ENCODE measurements at regions not wholly inside any gene's neighbourhood (a gene's known extent, or its start where the extent isn't known, plus 50 kb on each side); places are given as distances from the start of the nearest gene placed in this dataset.

DNA sequence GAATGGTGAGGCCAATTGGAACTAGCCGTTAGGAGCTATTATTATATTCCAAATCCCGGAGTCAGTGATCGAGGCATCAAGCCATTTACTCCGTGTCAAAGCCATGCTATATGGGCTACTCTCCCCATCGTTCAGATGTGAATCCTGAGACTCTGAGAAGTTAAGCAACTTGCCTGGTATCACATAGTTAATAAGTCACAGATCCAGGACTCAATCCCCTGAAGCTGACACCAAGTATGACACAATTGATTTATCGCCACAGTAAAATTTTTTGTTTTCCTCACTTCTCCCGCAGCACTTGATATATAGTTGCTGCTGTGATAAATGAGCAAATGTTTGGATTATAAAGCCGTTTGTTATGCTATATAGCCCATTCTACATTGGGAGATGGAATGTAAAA, 50.8 kb upstream of the TSHZ2 start:
- no peak for DNase-seq

DNA sequence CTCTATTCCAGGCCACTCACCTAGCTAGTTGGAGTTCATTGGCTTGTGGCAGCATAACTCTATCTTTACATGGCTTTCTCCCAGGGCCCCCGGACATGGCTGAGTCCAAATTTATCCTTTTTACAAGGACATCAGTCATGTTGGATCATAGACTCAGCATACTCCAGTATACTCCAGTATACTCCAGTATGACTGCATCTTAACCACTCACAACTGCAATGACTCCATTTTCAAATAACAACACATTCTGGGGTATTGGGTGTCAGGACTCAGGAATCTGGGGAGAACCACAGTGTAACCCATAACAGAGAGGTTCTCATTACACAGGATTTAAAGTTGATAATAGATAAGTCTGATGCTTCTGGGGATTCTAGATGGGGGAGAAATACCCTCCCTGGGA, 53.8 kb upstream of the TSHZ2 start:
- no peak for DNase-seq

DNA sequence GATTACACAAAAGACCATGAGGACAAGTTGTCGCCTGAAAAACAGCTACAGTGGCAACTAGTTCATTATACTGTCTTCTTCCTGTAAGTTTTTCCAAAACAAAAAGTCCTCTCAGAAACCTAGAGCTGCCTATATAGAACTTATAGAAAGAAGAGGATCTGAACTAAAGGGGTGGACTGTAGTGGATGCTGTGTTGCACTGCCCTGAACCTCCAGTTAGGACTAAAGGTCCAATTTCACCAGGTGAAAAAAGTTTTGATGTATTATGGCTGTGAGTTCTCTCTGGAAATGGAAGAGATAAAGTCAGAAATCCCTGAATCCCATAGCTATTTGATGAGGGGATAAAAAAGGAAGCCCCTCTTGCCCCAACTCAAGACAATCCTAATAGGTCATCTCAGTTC, 56.6 kb upstream of the TSHZ2 start:
- no peak for DNase-seq

DNA sequence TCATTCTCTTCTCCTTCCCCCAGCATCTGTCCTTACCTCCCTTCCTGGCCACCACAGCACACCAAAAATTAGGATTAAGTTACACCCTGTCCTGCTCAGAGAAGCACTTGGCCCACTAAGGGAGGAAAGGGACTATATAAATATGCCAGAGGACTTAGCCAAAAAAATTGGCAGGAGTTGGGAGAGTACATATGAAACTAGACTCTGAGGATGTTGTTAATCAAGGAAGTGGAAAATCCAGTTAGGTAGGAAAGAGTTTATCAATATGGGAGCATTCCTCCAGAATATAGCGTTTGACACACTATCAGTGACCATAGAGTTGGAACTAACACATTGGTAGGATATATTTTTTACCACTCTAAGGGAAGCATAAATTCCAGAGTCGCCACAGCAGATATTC, 57.3 kb upstream of the TSHZ2 start:
- no peak for DNase-seq

DNA sequence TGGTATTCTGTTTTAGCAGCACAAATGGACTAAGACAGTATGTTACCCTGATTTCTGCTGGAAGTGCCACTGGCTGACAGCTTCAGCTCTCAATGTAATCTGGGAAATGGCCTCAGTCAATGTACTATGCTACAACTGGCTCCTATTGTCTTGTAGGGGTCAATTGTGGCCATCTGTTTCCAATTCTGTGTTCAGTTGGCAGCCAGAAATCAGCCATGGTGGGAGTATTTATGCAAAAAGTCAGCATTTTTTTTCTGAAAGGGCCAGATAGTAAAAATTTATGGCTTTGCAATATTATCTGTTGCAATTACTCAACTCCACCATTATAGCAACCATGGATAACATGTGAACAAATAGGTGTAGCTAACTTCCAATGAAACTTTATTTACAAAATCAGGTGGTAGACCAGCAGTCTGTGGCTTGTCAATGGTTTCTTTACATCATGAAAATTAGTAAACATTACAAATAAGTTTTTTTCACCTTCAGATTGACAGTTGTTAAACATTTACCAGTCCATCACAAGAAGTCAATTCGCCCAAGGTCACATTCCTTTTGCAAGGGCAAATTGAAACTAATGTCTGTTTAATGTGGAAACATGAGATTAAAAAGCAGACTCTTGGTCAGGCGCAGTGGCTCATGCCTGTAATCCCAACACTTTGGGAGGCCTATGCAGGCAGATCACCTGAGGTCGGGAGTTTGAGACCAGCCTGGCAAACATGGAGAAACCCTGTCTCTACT, 58.3 kb upstream of the TSHZ2 start:
- DNase-seq: no peak

DNA sequence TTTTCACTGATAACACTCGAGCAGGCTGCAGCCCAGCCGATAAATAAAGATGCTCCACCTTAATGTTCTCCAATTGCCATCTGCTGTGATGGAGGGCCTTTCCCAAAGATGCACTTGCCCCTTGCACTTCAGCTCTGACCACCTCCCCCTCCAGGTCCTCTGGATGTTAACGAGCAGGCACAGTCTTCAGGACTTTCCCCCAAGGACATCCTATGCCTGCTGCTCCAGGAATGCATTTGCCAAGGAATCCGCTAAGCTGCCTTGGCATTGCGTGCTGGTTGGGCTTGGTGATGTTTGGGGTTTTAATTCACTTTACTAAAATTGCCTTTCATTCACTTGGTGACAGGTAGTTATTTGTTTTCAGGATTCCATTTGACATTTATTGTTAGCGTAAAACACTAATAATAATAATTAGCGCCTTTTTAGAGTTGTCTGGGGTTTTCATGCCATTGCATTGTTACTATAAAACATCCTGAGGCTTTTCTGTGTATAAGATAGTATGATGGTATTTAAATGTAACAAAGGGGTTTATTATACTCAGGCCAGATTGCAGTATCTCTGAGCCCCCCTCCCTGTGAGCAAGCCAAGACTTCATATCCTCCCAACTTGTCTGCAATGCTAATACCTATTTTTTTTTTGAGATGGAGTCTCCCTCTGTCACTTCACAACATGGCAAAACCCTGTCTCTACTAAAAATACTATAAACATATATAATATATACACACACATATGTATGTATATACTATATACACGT, 66.7 kb upstream of the TSHZ2 start:
- no peak for DNase-seq

DNA sequence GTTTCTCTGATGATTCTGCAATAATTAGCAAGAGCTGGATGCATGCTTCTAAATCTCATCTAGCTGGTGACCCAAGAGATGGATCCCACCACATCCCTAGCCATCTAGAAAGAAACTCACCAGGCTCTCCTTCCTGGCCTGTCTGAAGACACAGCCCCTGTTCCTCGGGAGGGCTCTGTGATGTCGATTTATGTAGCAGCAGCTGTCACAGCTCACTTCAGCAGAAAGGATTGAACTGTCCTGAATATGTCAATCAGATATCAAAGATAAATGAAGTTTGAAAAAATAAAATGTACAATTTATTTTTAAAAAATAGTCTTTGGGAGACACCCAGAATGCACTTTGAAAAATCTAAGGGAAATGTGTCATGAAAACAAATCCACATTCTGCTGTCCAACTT, 67.3 kb upstream of the TSHZ2 start:
- no peak for DNase-seq

DNA sequence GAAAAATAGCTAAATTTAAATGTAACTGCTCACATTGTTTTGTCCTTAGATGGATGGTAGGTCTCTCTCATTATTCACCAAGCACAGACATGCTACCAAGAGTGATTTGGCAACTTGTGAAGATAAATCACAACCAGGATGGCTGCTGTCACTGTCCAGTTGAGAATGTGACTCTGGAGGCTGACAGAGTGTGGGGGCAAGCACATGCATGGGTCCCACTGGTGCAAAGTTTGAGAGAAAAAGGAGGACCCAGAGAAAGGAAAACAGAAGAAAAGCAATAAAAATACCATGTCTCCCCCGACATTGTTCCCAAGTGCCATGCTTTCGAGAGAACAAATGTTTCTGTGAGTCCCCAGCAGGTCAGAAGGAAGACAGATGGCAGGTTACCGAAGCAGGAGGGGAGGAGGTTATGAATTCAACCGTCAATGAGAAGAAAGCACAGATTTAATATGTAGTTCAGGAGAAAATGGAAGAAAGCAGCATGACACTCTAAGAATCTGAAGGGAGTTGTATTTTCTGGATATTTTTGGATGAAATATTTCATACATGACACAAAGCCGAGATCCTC, 73.0 kb upstream of the TSHZ2 start:
- no peak for DNase-seq

DNA sequence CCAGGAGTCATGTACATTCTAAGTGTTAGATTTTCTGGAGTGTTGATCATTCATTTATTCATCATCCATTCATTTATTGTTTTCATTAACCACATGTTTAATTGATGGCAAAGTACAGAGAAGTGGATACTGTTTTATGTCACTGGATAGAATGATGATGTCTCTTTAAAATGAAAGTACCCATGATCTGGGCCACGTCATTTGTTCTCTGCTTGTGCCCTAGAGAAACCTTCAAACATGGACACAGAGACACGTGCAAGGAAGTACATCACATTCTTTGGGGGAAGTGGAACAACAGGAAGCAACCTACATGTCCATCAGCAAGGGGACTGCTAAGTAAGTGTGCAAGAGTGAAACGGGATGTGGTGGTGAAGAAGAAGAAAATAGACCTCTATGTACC, 75.8 kb upstream of the TSHZ2 start:
- DNase-seq: no peak

DNA sequence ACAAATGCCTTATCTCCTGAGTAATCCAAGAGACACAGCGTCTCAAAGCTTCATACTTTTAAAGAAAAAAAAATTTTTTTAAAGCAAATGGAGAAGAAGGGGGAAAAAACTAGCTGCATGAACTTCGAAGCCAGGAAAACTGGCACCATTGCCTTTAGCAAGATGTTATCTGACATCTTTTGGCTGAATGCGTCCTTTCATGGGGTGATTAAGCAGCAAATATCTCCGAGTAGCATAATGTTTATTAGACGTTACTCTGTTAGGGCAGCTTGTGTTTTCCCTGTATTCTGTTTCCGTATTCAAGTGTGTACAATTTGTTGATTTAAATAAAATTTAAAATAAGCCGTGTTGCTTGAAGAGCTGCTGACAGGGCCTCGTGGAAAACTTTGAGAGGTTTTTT, 76.5 kb upstream of the TSHZ2 start:
- no peak for DNase-seq

DNA sequence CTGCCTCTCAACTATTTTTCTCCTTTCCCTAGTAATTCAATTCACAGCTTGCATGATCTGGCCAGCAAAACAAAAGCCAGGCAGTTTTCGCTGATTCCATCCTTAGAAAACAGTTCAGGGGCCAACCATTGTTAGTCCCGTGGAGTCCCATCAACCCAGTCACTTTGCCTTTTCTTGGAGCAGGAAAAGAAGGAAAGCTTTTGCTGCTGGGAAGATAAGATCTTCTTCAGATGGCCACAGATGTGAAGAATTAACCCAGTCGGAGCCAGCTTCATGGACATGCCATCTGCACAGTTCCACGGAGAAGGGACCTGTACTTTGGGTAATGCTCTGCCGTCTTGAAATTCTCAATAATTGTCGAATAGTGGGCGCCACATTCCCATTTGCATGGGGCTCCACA, 76.9 kb upstream of the TSHZ2 start:
- DNase-seq: no peak

DNA sequence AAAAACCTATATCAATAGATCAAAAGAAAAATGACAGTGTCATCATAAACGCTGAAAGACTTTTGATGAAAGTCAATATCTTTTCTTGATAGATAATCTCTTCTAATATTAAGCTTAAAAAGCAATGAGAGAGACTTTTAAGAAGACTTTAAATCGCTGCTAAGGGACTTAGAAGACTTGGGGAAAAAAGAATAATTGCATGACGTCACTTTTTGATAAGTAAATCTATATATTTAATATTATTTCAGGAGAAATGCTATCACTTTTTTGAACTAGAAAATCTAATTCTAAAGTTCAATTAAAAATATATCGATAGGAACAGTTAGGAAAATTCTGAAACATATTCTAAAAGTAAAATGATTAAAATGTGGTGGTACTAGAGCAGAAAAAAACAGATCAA, 78.7 kb upstream of the TSHZ2 start:
- DNase-seq: no peak

DNA sequence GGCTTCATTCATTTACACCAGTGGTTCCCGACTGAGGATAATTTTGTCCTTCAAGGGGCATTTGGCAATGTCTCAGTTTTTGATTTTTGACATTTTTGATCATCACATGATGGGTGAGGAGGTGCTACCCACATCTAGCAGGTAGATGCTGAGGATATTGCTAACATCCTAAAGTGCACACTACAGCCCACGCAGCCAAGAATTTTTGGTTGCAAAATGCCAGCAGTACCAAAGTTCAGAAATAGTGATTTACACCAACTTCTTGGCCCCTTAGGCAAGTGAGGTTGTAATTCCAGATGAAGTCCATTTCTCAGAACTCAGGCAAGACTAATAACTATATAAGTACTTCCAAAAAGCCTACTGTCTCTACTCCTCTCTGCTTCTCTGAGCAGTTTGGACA, 80.1 kb upstream of the TSHZ2 start:
- no peak for DNase-seq

DNA sequence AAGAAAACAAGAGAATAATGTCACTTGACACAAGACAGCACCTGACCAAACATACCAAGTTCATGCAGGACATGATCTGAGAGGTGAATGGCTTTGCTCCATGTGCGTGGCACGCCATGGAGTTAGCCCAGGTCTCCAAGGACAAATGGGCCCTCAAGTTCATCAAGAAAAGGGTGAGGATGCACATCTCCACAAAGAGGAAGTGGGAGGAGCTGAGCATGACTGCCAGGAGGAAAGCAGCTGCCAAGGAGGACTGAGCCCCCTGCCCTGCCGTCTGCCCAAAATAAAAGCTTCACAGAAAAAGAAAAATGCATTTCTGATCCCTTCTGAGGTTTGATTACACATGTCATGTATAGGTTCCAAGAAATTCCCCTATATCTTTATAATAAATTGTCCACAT, 82.0 kb upstream of the TSHZ2 start:
- DNase-seq: no peak

DNA sequence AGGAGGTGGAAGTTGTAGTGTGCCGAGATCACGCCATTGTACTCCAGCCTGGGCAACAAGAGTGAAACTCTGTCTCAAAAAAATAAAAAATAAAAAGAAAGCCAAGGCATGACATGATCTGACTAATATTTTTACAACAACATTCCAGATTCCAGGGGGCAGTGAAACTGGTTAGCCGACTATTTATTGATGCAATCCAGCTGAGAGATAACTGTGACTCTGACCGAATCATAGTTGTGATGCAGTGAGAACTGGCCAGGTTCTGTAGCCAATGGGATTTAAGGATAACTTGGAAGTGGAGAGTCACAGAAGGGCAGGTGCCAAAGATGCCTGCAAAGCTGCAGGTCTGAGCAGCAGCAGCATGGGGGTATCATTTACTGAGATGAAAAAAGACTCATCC, 82.9 kb upstream of the TSHZ2 start:
- DNase-seq: no peak

DNA sequence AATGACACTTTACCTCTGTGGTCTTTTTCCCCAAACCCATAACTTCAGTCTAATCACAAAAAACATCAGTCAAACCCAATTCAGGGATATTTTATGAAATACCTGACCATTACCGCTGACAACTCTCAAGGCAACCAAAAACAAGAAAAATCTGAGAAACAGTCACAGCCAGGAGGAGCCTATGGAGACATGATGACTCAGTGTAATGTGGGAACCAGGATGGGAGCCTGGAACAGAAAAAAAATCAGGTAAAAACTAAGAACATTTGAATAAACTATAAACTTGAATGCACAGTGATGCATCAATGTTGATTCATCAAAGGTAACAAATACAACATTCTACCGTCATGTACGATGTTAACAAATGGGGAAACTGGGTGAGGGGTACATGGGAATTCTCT, 84.1 kb upstream of the TSHZ2 start:
- no peak for DNase-seq

DNA sequence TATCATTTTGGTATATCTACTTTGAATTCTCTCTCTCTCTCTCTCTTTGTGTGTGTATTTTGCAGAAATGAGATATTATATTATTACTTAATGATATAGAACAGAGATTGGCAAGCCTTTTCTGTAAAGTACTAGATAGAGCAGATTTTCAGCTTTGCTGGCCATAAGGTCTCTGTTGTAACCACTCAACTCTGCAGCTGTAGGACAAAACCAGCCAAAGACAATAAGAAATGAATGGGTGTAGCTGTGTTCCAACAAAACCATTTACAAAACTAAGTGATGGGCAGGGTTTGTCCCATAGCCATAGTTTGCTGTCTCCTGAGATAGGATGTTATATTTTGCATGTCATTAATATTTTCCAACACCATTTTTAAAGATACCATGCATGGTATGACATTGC, 91.2 kb upstream of the TSHZ2 start:
- no peak for DNase-seq

DNA sequence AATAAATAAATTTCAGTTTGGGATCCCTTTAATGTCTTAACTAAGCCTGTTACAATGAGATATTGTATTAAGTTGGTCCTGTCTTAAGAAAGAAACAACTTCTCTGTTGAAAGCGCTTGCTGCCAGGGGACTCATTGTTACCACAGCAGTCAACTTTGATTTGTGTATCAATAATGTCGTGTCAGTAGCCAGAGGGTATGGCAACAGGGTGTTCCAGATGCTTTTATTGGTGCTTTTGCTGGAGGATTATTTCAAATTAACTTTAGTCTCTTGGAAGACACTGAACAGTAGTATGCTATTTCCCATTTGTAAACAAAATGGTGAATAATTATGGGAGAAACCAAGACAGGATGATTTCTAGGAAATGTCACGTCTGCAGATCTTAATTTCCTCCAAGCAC, 91.9 kb upstream of the TSHZ2 start:
- no peak for DNase-seq

DNA sequence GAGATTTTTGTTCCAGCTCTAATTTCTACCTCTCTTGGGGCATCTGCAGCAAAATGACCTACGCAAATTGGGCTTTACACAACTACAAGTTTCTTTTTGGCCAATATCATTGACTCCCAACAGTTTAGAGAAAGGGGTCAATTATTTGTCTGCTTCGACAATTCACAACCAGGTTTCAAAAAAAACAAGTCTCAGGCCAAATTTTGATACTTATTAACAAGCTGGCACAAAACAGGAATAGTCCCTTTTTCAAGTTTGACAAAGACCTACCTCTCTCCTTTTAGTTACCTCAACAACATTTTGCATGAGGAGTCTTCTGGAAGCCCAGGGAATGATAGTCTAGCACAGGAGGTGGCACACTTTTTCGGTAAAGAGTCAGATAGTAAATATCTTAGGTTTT, 97.9 kb upstream of the TSHZ2 start:
- DNase-seq: no peak

DNA sequence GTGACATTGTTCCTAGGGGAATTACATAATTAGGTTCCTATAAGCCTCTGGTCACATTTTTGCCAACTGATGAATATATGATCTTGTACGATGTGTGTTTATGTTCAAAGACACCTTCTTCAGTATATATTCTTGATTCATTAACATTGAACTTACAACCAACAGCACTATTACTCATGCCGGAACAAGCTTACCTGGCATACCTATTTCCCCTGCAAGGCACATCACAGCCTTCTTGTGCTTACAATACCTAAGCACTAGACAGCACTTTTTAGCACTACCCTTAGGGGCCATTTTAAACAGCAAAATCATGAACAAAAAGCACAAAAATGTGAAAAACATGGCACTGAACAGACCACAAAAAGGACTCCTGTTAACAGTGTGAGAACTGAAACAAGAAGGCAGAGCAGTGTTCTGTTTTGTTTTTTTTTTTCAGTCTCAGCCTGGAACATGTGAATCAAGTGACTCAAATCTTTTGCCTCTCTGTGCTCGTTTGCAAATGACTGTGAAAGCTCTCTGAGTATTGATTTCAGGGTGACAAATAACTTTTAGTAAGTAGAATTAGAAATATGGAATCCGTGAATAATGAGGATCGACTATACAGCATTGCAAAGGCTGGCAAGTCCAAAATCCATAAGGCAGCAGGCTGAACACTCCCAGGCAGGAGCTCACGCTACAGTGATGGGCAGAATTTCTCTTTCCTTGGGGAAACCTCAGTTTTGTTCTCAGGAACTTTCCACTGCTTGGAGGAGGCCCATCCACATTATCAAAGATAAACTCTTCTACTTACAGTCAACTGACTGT, 102.3 kb upstream of the TSHZ2 start:
- DNase-seq: no peak

DNA sequence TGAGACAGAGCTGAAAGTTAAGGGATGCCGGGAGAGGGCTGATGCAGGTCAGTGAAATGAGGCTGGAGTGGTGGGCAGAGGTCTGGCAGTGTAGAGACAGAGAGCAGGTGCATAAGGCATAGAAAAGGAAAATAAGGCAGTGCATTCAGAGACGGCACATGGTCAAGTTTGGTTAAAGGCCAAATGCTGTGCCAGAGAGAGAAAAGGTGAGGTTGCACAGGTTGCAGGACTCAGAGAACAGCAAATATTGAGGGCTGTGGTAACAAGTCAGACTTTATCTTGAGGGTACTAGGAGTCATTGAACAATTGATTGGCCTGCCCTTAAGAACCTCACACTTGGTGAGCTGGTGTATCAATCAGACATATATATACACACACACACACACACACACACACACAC, 102.9 kb upstream of the TSHZ2 start:
- no peak for DNase-seq

DNA sequence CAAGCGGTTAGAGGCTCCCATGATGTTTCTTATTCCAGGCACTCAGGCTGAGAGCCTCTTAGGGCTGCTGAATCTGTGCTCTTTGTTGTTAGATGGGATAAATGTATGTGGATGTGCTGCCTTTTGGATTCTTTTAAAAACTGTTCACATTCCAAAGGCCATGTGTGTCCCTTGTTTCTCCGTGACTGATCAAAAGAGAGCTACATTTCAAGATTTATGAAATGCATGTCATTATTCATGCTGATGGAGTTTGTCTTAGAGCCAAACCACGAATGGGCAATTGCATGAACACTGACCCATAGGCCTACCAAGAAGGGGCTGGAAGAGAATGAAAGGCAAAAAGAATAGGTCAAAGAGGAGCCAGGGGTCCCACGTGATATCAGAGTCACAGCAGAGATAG, 104.9 kb upstream of the TSHZ2 start:
- DNase-seq: no peak

DNA sequence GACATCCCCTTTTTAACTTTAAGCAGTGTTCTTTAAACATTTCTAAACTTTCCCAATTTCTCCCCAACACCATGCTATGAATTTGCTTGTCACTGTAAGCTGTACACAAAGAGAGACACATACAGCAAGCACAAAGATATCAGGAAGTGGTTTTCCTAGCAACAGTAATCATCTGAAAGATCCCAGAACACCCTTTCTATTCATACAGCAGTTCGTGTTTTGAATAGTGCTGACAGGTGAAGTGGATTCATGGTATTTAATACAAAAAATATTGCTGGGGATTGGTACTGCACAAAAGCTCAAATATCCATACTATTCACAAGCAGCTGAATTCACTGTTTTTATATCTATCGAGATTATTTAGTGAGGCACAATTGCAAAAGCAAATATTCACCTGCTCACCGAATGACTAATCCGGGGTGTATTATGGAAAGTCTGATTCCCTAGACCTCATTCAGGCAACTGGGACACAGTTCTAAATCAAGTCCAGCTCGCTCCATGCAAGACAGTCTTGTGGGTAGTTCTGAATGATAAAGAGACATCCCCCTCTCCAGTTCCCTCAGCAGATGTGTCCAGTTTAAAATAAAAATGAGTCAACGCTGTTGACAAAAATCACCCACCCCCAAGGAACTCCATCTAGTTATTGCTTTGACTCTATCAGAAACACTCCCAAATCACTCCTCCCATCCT, 107.1 kb upstream of the TSHZ2 start:
- DNase-seq: no peak

All from CD4-positive, alpha-beta T cell treated with Interleukin-12 subunit alpha and Interleukin-12 subunit beta, for 1 hour (primary cell).